ENCODE measurements at regions not wholly inside any gene's neighbourhood (a gene's known extent, or its start where the extent isn't known, plus 50 kb on each side); places are given as distances from the start of the nearest gene placed in this dataset.

DNA sequence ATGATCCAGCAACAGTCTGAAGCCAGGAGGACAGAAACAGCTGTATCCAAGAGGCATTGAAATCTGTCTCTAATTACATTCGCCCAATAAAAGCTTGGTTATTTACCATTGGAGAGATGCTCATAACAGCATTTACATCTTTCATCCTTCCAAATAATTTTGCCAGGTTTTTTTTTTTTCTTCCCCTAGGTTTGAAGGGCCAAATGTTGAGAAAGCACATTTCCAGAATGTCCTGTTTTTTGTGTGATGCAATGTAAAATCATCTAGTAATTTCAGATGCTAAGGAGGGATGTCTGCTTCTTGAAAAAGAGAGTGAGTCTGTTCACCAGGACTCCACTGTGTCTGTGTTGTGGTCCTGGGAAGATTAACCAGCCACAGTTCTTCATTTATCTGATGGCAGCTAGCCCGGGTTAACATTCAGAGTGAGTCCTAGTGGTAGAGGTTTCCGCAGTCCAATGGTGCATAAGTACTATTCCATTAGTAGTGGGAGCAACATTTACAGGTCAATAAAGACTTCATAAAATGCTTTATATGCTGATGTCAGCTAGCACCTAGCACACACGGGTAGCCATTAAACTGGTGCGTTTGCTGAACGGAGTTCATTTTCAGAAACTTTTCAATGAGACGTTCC lies 406.8 kb downstream of the STIM2 start:
- TF ChIP-seq, protein P1, sequence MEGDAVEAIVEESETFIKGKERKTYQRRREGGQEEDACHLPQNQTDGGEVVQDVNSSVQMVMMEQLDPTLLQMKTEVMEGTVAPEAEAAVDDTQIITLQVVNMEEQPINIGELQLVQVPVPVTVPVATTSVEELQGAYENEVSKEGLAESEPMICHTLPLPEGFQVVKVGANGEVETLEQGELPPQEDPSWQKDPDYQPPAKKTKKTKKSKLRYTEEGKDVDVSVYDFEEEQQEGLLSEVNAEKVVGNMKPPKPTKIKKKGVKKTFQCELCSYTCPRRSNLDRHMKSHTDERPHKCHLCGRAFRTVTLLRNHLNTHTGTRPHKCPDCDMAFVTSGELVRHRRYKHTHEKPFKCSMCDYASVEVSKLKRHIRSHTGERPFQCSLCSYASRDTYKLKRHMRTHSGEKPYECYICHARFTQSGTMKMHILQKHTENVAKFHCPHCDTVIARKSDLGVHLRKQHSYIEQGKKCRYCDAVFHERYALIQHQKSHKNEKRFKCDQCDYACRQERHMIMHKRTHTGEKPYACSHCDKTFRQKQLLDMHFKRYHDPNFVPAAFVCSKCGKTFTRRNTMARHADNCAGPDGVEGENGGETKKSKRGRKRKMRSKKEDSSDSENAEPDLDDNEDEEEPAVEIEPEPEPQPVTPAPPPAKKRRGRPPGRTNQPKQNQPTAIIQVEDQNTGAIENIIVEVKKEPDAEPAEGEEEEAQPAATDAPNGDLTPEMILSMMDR (IDR thresholded peaks at IDR 0.05), result no peak
- TF ChIP-seq POLR2A (IDR thresholded peaks at IDR 0.05; ENCODE audit: low read depth) (no peak), EP300 (IDR thresholded peaks at IDR 0.05) (no peak)

Measured in esophagus muscularis mucosa (tissue), 4 donors.